GM21381 (cell line): ENCODE measurements at regions not wholly inside any gene's neighbourhood (a gene's known extent, or its start where the extent isn't known, plus 50 kb on each side); places are given as distances from the start of the nearest gene placed in this dataset.
"Not testable (repeated sequence)": the region's sequence is repeated elsewhere in the genome, so short reads cannot be mapped to it uniquely, and the experiment has no call there.

Source experiments
- ATAC-seq: cut with Tn5 transposase; IDR thresholded peaks from one replicate; pipeline ENCODE4 v1.9.1; 2021; ENCODE audit warnings: mild to moderate bottlenecking, moderate library complexity; ENCODE audit not compliant: unreplicated experiment

DNA sequence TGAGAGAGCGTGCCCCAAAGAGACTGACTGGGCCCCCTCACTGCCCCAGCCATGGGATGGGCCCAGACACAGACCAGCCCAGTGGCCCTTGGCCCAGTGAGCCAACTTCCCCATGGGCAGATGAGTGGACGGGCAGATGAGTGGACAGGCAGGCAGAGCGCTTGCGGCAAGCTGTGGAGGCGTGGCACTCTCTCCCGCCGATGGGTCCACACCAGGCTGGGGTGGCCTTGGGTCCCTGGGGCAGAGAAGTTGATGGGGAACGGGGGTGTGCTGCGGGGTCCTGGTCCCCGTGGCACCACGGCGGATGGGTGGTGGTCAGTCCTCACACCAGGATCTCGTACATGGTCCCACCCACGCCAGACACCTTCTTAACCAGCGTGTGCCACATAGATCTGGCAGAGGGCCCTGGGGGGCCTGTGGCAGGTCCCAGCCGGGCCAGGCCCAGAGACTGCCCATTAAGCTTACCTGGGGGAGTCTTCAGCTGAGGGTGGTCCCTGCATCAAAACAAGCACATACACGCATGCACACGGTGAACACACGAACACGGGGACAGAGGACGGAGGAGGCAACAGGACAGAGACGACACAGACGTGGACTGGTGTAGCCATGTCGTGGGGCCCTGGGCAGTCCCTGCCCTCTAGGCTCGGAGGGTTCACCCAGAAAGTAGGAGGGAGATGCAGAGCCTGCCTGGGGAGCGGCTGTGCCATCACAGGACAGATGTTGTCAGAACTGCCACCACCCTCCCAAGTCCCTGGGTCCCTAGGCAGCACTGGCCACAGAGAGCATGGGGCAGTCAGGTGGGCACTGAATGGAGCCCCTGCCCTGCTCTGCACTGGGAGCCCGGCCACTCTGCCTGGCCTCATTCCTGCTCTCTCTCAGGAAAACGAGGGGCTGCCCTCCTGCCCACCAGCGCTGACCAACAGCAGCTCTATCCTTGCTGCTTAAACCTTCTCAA, 182.2 kb downstream of the IGLL1 start:
- no peak for ATAC-seq

DNA sequence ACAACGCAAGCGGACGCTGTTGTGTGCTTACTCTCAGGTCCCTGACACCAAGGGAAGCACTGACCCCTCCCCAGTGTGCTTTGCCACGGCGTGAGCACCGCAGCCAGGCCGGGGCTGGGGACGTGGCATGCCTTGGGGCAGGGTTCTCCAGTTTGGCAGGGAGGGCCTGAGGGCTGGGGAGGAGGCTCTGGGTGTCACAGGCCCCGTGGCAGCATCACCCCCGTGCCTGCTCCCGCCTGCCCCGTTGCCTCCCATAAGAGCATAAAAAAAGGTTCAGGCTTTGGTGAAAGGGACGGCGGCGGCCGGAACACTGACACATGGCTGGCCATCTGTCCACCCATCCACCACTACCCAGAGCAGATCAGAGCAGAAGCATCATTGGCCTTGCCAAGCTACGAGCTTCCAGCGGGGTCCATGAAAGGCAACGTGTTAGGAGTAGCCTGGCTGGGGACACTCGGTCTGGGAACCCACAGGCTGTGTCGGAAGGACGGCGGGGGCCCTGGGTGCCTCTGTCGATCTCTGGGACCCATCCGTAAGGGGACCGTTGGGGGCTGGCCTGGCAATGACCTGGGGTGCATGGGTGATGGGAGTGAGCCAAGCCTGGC, 183.0 kb downstream of the IGLL1 start:
- ATAC-seq, result no peak

GRCh38 chr22:23396362-23397007, 183.6 kb downstream of the IGLL1 start:
- no peak for ATAC-seq

DNA sequence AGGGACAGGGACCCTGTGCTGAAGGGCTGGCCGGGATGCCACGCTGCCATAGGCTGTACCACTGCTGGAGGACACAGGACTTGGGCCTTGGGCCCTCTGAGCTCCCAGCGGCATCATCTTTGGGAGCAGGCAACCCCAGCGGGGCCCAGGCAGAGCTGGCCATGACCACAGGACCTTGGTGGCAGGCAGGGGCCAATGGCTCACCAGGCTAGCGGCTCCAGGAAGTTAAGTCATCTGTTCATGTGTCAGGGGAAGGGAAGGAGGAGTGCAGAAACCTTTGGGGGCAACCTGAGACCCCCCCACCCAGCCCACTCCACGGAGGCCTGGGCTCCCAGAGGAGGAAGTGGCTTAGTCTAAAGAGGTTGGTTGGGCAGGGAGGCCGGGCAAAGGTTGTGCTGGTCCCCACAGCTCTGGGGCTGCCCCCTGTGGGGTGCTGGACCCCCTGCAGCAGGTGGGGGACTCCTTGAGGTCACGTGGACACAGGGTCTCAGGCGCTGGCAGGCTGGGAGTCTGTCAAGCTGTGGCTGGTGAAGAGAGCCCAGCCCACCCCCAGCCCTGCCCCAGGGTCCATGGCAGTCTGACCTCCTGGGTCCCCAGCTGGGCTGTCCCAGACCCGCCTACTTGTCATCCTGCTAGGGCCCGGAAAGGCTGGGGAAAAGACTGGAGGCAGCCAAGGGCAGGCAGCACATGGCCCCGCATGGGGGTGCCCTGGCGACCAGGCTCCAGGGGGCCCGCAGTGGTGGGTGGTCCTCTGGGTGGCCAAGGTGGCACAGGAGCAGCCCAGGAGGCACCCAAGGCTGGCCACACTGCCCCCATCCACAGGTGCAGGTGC, 184.3 kb downstream of the IGLL1 start:
- no peak for ATAC-seq

DNA sequence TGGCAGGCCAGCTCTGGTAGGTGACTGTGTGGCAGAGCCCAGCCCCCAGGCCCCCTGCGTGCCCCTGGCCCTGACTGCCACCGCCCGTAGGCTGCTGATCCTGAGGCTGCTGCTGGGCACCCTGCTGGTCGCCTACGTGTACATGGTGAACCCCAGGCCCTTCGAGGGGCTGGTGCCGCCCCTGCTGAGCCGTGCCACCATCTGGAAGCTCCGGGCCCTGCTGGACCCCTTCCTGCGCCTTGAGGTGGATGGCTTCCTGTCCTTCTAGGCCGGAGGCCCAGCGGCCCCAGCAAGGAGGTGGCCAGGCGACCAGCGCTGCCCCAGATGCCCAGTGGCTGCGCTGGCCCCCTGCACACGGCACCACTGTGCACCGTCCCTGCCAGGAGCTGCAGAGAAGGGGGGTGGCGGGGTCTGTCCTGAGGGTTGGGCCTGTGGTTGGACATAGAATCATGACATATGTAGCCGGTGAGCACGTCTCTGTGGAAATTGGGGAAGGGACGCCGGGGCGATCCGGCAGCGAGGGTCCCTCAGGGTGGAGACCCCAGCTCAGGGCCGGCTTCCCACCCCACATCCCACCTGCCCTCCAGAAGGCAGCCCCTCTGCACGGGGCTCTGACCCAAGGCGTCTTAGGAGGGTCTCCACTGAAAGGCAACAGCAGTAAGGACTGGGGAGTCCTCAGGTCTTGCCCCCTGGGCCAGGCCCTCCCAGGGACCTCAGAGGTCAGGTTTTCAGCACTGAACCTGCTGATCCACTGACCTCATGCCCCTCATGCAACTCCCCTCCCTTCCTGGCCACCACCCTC, 185.4 kb downstream of the IGLL1 start:
- no peak for ATAC-seq

- ATAC-seq, result no peak
These were observed 186.3 kb downstream of the IGLL1 start for GRCh38 chr22:23393721-23394320.

GRCh38 chr22:23393199-23393598, 186.9 kb downstream of the IGLL1 start:
- ATAC-seq, result not testable (repeated sequence)

DNA sequence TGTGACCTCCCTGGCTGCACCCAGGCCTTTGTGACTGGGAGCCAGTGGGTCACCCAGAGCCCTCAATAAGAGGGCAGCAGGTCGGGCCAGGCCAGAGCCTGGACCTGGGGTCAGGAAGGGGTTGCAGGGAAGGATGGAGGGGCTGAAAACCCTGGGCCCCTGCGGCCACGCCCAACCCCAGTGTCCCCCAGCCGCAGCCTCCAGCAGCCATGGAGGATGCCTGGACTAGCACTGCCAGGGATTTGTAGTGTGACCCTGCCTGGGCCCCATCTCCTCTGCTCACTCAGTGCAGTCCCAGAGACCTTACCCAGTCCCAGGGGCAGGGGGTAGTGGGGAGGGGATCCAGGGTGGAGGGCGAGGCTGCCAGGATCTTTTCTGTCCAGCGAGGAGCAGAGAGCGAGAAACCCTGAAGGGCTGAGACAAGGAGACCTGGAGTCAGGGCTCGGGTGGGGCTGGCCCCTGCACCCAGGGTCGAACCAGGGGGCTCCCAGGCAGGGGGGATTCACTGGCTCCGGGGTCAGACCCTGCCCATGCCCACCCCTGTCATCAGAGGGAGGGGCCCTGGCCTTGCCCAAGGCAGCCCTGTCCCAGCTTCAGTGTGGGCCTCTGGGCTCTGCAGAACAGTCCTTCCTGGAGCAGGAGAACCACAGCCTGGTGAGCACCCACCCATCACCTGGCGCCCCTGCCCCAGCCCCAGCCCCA, 187.5 kb downstream of the IGLL1 start:
- no peak for ATAC-seq

GRCh38 chr22:23391022-23391421, 189.1 kb downstream of the IGLL1 start:
- ATAC-seq, result no peak

- no peak for ATAC-seq
These were observed 190.6 kb downstream of the IGLL1 start for GRCh38 chr22:23389271-23390071.

DNA sequence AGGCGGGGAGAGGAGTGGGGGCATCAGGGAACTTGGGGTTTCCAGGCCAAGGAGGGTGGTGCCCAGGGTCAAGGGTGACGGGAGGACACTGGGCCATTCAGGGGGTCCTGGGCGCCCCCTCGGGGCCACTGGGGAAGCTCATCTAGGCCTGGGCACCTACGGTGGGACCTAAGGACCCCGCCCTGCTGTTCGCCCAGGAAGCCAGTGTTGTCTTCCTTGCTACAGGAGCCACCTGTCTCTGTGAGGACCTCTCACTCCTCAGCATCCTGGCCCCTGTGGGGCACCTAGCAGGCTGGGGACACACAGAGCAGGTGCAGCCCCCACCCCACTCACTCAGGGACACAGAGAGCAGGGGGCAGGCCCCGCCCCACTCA, 191.6 kb downstream of the IGLL1 start:
- ATAC-seq, result no peak

- ATAC-seq, result no peak
These were observed 192.1 kb downstream of the IGLL1 start for GRCh38 chr22:23387827-23388516.

DNA sequence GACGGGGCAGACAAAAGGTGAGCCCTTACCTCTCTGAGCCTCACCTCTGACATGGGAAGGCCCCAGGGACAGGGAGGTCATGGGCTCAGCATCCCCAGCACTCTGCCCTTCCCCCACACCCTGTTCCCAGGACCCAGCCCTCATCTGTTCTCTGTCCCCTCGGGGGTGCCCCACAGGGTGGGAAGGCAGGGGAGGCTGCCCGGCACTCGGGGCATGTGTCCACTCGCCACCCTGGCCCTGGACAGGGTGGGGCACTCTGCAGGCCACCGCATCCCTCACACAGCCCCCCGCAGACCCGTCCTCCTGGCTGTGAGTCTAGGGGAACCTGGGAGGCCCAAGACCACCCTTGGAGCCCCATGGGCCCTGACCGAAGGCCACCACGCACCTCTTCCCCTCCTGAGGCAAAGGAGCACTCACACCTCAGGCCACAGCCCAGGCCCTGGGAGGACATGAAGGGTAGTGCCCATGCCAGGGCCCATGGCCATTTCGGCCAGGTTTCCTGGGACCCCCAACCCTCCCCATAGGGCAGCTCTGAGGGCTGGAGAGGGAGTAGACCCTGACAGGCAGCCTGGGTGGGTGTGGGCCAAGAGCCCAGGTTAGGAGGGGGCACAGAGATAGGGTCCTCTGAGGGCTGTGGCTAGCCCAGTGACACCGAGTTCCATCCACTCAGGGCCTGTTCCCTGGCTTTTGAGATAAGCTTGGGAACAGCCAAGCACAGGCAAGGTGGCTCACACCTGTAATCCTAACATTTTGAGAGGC, 193.1 kb downstream of the IGLL1 start:
- ATAC-seq, result no peak

- ATAC-seq, result no peak
These were observed 194.1 kb downstream of the IGLL1 start for GRCh38 chr22:23385678-23386631.

GRCh38 chr22:23384923-23385677, 195.0 kb downstream of the IGLL1 start:
- no peak for ATAC-seq
